Ishikawa (cell line): ENCODE measurements at regions not wholly inside any gene's neighbourhood (a gene's known extent, or its start where the extent isn't known, plus 50 kb on each side); places are given as distances from the start of the nearest gene placed in this dataset.

Experiments used
- CEBPB ChIP-seq: IDR thresholded peaks from 2 replicates; pipeline ENCODE4 v1.6.1; 2012
- CREB1 ChIP-seq: IDR thresholded peaks from 2 replicates; pipeline ENCODE4 v1.6.1; 2012; ENCODE audit warnings: low read depth
- EGR1 ChIP-seq: IDR thresholded peaks from 2 replicates; pipeline ENCODE4 v1.6.1; 2012
- EP300 ChIP-seq: IDR thresholded peaks from 2 replicates; pipeline ENCODE4 v1.6.1; 2012; ENCODE audit warnings: borderline replicate concordance
- FOXM1 ChIP-seq: IDR thresholded peaks from 2 replicates; pipeline ENCODE4 v1.6.1; 2012; ENCODE audit warnings: low read depth, borderline replicate concordance
- NFIC ChIP-seq: IDR thresholded peaks from 2 replicates; pipeline ENCODE4 v1.6.1; 2012
- RAD21 ChIP-seq: IDR thresholded peaks from 2 replicates; pipeline ENCODE4 v1.6.1; 2012; ENCODE audit warnings: low read depth
- TAF1 ChIP-seq: IDR thresholded peaks from 2 replicates; pipeline ENCODE4 v1.6.1; 2012; ENCODE audit warnings: low read depth, mild to moderate bottlenecking
- TCF12 ChIP-seq: IDR thresholded peaks from 2 replicates; pipeline ENCODE4 v1.6.1; 2012; ENCODE audit warnings: low read depth
- TEAD4 ChIP-seq: IDR thresholded peaks from 2 replicates; pipeline ENCODE4 v1.6.1; 2012
- YY1 ChIP-seq: IDR thresholded peaks from 2 replicates; pipeline ENCODE4 v1.6.1; 2012; ENCODE audit warnings: low read depth
- ZBTB7A ChIP-seq: IDR thresholded peaks from 2 replicates; pipeline ENCODE4 v1.6.1; 2012; ENCODE audit warnings: low read depth
- TF ChIP-seq, protein P1 (sequence below): IDR thresholded peaks from 2 replicates; pipeline ENCODE4 v1.6.1; 2012; ENCODE audit warnings: low read depth, mild to moderate bottlenecking
- TF ChIP-seq, protein P2 (sequence below): IDR thresholded peaks from 2 replicates; pipeline ENCODE4 v1.6.1; 2012
- TF ChIP-seq, protein P3 (sequence below): IDR thresholded peaks from 2 replicates; pipeline ENCODE4 v1.6.1; 2012

DNA sequence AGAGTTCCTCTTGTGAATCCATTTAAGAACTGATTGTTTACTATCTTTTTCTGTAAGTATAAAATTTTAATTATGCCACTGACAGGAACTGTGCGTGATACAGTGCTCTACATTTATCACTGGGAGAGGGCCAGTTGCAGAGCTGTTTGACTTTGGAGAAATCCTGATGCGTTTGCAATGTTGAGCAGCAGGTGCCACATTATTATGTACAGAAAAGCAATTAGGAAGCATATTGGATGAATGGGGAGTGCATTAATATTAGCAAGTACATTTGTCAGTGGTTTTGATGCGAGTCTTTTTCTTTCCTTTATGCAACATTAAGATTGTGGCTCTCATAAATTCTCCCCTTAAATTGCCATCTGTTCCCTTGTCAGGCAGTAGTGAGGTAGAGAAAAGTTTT, 302.3 kb upstream of the FANCL start:
- TF ChIP-seq YY1 (no peak), ZBTB7A (no peak), CREB1 (no peak), RAD21 (no peak), FOXM1 (no peak), TCF12 (no peak)
- TF ChIP-seq, protein P1, sequence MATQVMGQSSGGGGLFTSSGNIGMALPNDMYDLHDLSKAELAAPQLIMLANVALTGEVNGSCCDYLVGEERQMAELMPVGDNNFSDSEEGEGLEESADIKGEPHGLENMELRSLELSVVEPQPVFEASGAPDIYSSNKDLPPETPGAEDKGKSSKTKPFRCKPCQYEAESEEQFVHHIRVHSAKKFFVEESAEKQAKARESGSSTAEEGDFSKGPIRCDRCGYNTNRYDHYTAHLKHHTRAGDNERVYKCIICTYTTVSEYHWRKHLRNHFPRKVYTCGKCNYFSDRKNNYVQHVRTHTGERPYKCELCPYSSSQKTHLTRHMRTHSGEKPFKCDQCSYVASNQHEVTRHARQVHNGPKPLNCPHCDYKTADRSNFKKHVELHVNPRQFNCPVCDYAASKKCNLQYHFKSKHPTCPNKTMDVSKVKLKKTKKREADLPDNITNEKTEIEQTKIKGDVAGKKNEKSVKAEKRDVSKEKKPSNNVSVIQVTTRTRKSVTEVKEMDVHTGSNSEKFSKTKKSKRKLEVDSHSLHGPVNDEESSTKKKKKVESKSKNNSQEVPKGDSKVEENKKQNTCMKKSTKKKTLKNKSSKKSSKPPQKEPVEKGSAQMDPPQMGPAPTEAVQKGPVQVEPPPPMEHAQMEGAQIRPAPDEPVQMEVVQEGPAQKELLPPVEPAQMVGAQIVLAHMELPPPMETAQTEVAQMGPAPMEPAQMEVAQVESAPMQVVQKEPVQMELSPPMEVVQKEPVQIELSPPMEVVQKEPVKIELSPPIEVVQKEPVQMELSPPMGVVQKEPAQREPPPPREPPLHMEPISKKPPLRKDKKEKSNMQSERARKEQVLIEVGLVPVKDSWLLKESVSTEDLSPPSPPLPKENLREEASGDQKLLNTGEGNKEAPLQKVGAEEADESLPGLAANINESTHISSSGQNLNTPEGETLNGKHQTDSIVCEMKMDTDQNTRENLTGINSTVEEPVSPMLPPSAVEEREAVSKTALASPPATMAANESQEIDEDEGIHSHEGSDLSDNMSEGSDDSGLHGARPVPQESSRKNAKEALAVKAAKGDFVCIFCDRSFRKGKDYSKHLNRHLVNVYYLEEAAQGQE: no peak
- TF ChIP-seq, protein P2, sequence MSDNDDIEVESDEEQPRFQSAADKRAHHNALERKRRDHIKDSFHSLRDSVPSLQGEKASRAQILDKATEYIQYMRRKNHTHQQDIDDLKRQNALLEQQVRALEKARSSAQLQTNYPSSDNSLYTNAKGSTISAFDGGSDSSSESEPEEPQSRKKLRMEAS: no peak

DNA sequence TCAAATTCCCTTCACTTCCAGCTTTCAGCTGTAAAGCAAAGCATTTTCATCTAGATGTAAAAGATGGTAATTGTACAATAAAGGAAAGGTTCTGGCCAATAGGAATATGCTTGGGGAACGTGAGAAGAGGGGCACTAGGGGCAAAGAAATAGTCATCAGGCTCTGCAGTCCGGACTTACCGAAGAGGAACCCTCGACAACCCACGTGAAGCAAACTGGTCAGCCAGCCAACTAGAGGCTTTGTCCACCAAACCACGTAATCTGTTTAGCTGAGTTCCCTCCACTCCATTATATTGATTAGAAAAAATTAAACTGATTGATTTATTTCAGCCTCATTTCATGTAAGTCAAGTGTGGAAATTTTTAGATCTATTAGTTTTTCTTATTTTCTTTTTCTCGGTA, 300.4 kb upstream of the FANCL start:
- no peak for TF ChIP-seq TCF12

DNA sequence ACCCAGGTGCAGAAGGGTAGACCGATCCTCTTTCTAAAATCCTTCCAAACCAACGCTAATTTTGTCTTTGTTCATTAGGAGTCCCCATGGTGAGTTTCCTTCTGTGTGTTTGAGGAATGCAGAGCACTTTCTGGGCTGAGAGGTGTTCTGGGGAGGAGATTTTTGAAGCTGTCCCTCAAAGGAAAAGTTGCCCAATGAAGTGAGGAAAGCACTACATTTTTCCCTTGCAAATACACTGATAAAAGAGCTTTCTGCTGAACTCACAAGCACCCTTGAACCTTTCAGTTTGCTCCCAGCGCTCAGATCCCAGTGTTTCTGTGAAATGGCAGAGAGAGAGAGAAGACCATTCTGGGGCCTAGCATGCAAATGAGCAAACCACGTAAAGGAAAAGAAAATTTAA, 299.6 kb upstream of the FANCL start:
- TF ChIP-seq, protein P1: no peak
- TF ChIP-seq, protein P2: no peak
- TF ChIP-seq TEAD4 (no peak), ZBTB7A (no peak), CREB1 (no peak), CEBPB (no peak), RAD21 (no peak), YY1 (no peak)
- TF ChIP-seq, protein P3, sequence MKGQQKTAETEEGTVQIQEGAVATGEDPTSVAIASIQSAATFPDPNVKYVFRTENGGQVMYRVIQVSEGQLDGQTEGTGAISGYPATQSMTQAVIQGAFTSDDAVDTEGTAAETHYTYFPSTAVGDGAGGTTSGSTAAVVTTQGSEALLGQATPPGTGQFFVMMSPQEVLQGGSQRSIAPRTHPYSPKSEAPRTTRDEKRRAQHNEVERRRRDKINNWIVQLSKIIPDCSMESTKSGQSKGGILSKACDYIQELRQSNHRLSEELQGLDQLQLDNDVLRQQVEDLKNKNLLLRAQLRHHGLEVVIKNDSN: no peak

DNA sequence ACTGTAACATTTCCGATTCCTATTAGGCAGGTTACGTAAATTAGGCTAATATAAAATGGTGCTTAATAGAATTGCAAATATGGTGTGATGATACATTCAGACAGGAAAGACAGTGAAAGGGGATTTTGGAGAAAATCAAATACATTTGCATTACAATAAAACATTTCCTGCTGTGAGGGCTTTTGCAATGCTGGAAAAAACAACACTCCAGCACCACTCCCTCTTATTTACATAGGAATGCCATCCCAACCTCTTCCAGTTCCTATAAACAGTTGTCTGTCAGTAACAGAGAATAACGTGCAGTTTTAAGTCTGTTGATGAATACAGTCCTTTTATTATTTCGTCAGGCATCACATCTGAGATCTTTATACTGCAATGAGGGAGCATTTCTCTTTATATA, 298.8 kb upstream of the FANCL start:
- TF ChIP-seq, protein P3: no peak
- no peak for TF ChIP-seq RAD21
- TF ChIP-seq, protein P2: no peak
- no peak for TF ChIP-seq EGR1
- TF ChIP-seq, protein P1: no peak
- TF ChIP-seq ZBTB7A: no peak
- TF ChIP-seq YY1: no peak
- no peak for TF ChIP-seq TCF12
- no peak for TF ChIP-seq CREB1
- no peak for TF ChIP-seq TEAD4
- TF ChIP-seq TAF1: no peak
- no peak for TF ChIP-seq EP300
- no peak for TF ChIP-seq FOXM1
- no peak for TF ChIP-seq NFIC
- TF ChIP-seq CEBPB: no peak

DNA sequence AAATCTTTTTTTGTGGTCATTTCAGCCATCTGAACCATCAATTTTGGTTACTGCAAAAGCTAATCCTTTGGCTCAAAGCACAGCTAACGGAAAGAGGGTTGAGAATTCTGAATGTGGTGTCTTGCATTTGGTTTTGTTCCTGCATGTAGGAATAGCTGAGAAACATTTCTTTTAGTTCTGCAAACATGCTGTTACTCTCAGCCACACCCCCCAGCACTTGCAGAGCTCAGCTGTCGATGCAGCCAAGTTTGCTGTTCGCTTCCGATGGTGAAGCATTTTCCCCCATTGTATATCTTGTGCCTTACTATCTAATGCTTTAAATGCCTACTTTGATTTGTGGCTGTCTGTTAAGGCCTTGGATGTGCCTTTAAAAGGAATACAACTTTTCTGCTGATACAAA, 294.9 kb upstream of the FANCL start:
- TF ChIP-seq RAD21: no peak

DNA sequence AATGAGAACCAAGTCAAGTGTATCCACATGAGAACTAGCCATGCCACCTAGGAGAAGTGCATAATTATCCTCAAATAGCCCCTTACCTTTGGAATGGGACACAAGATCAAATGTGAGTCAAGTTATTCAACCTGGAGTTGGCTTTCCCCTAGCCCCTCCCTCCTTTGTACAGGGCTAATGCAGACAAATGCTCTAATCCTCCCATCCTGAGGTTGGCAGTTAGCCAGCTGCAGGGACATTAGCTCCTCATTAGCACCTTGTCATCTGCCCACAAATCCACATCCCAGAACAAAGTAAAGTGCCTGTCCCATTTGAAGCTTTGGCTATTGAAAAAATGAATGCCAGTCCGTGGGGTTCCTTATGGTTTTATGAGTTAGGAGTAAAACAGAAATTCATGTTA, 294.1 kb upstream of the FANCL start:
- no peak for TF ChIP-seq NFIC
